GM12892 (cell line): ENCODE measurements at regions not wholly inside any gene's neighbourhood (a gene's known extent, or its start where the extent isn't known, plus 50 kb on each side); places are given as distances from the start of the nearest gene placed in this dataset.

ENCODE experiments used
- POLR2A ChIP-seq: IDR thresholded peaks from 2 replicates; pipeline ENCODE4 v1.6.1; 2011; ENCODE audit warnings: low read depth, low read length, control low read depth
- TAF1 ChIP-seq: IDR thresholded peaks from 2 replicates; pipeline ENCODE4 v1.6.1; 2011; ENCODE audit warnings: low read depth, mild to moderate bottlenecking, control low read depth, low read length, borderline replicate concordance

- TF ChIP-seq POLR2A (no peak), TAF1 (no peak)
These were observed 209.1 kb downstream of the HGF start for GRCh38 chr7:81560708-81561107.
